Stomach (tissue), 8 donors: ENCODE measurements at regions not wholly inside any gene's neighbourhood (a gene's known extent, or its start where the extent isn't known, plus 50 kb on each side); places are given as distances from the start of the nearest gene placed in this dataset.

Experiments
- DNase-seq, 2 donors: peaks; one replicate each; pipeline versions ENCODE4 v3.0.0 to v3.0.0-alpha.2; 2013 to 2019
- H3K27ac ChIP-seq, 5 donors: fragments of 200-600 bp in 4 of 5; sonication (generic) in 4 of 5; one replicate each; pipeline ENCODE4 v1.5.1; 2013 to 2019; ENCODE audit warnings: mild to moderate bottlenecking in 1 of 5, moderate library complexity in 1 of 5
- H3K27me3 ChIP-seq, 3 donors: fragments of 200-600 bp; sonication (generic); one replicate each; pipeline ENCODE4 v1.5.1; 2017 to 2019; ENCODE audit warnings: mixed run types in 1 of 3
- H3K36me3 ChIP-seq, 4 donors: fragments of 200-600 bp; sonication (generic); 1 replicate in 3 of 4; 2 replicates in 1 of 4; pipeline ENCODE4 v1.5.1; 2016 to 2019
- H3K4me1 ChIP-seq, 4 donors: fragments of 200-600 bp; sonication (generic); one replicate each; pipeline ENCODE4 v1.5.1; 2016 to 2019
- H3K4me3 ChIP-seq, 4 donors: fragments of 200-600 bp; sonication (generic) in 3 of 4; one replicate each; pipeline ENCODE4 v1.5.1; 2016 to 2019; ENCODE audit warnings: mild to moderate bottlenecking in 1 of 4
- H3K9me3 ChIP-seq, 4 donors: fragments of 200-600 bp; sonication (generic); one replicate each; pipeline ENCODE4 v1.5.1; 2016 to 2019
- EP300 ChIP-seq: sonication (generic); formaldehyde crosslinking; IDR thresholded peaks from one replicate; pipeline ENCODE4 v1.6.1; 2017; ENCODE audit warnings: antibody characterized with exemption
- POLR2A ChIP-seq, 4 donors: fragments of 450-650 bp; IDR thresholded peaks; one replicate each; pipeline ENCODE4 v1.6.1; 2016; ENCODE audit warnings: antibody characterized with exemption in 4 of 4, control low read depth in 2 of 4, mild to moderate bottlenecking in 1 of 4, moderate library complexity in 1 of 4
- POLR2AphosphoS5 ChIP-seq, 3 donors: sonication (generic); formaldehyde crosslinking; IDR thresholded peaks; one replicate each; pipeline ENCODE4 v1.6.1; 2016; ENCODE audit warnings: antibody characterized with exemption in 3 of 3
- WGBS, 5 donors: extraction: QIAGEN DNeasy Blood & Tissue Kit in 3 of 5; methylation state at CpG; one replicate each; pipeline versions ENCODE4 v1.1.5 to v1.1.7; 2013 to 2018; 5-methylcytosine and 5-hydroxymethylcytosine counted together
- intact Hi-C: fragments of 100-400 bp; cut with DNase I; formaldehyde crosslinking; loops from one replicate; pipeline ENCODE4 v1.15.1; 2023; ENCODE audit warnings: low total_unique reads
- TF ChIP-seq, protein P1 (sequence below), 7 experiments: fragments of 450-650 bp in 4 of 7; fragments of 200-600 bp in 3 of 7; sonication (generic) in 3 of 7; IDR thresholded peaks; one replicate each; pipeline ENCODE4 v1.5.1; 2016 to 2019; ENCODE audit warnings: antibody characterized with exemption in 7 of 7, control low read depth in 2 of 7, mild to moderate bottlenecking in 1 of 7
- donor health status: healthy with polysubstance abuse.
- donor health status: Bipolar disorder and iron deficiency.
- donor health status: healthy.

DNA sequence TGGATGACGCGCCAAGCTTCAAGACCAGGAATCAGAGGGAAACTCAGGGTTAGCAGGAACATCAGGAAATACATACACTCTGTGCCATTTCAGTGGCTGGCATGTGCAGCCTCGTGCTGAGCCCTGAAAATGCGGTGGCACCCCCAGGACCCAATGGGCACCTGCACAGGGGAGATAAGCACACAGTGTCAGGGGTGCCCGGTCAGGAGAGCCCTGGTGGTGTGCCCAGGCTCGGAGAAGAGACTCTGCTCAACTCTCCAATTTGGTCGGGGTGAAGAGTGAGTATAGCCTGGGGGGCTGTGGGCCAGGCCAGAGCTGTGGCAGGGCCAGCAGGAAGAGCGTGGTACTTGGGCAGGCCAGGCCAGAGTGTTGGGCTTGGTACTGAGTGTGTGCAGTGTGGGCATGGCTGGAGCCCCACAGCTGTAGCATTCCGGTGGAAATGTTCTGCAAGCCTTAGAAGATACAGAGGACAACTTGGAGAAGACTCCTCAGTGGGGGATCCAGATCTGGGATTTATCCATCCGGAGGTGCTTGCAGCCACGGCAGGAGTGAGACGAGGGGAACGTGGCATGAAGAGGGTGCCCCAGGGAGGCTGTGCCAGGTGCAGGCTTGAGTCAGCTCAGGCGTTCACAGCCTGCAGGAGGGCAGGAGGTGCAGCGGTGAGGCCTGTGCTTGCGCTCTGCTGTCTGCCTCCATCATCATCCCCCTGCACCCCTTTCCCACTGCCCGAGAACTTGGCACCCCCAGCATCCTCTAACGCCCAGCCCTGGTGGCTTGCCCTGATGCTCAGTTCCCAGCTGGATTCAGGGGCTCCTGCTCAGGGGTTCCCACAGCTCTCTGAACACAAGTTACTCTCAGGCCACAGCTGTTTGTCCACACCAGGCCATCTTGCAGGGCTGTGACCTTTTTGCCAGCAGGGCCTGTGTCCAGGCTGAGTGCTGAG lies 451.7 kb upstream of the HS6ST1 start:
- intact Hi-C loops, result no loop called here
- H3K9me3 ChIP-seq, result no peaks in the 10 kb centered on the region
- no peaks in the 10 kb centered on the region for H3K27me3 ChIP-seq
- no peak for DNase-seq
- no peaks in the 10 kb centered on the region for H3K4me1 ChIP-seq
- no peak overlapping the region for H3K4me3 ChIP-seq
- no peaks in the 10 kb centered on the region for H3K36me3 ChIP-seq
- TF ChIP-seq EP300 (no peak), POLR2A (IDR thresholded peaks at IDR 0.05) (no peak), POLR2AphosphoS5 (IDR thresholded peaks at IDR 0.05) (no peak)
- TF ChIP-seq, protein P1, sequence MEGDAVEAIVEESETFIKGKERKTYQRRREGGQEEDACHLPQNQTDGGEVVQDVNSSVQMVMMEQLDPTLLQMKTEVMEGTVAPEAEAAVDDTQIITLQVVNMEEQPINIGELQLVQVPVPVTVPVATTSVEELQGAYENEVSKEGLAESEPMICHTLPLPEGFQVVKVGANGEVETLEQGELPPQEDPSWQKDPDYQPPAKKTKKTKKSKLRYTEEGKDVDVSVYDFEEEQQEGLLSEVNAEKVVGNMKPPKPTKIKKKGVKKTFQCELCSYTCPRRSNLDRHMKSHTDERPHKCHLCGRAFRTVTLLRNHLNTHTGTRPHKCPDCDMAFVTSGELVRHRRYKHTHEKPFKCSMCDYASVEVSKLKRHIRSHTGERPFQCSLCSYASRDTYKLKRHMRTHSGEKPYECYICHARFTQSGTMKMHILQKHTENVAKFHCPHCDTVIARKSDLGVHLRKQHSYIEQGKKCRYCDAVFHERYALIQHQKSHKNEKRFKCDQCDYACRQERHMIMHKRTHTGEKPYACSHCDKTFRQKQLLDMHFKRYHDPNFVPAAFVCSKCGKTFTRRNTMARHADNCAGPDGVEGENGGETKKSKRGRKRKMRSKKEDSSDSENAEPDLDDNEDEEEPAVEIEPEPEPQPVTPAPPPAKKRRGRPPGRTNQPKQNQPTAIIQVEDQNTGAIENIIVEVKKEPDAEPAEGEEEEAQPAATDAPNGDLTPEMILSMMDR (IDR thresholded peaks at IDR 0.05), result no peak
- H3K27ac ChIP-seq, result no peak overlapping the region
- 91 to 96% (median 94%) methylated on average over 12 to 18 of the region's 18 CpGs for WGBS, 5 donors

DNA sequence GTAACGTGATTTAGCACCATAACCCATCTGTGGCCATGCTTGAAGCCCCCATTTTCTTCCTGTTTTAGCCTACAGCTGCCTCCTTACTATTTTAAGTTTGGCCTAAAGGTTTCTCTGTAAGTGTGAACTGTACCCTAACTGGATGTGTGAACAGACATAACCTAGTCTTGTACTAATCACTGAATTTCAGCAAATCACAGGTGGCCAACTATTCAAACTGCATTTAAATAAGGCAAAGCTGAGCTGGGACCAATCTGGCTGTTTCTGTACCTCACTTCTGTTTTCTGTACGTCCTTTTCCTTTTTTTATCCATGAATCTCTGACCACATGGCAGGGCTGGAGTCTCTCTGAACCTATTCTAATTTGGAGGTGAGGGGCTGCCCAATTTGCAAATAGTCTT lies 452.7 kb upstream of the HS6ST1 start:
- TF ChIP-seq, protein P1 (IDR thresholded peaks at IDR 0.05), result no peak
- no peak for TF ChIP-seq POLR2A (IDR thresholded peaks at IDR 0.05)
- no peak for TF ChIP-seq EP300
- no peaks in the 10 kb centered on the region for H3K27me3 ChIP-seq
- WGBS, 5 donors, result 64 to 74% (median 70%) methylated on average over 2 of the region's 2 CpGs
- H3K4me1 ChIP-seq, result no peaks in the 10 kb centered on the region
- H3K4me3 ChIP-seq, result no peak overlapping the region
- H3K27ac ChIP-seq, result no peak overlapping the region
- no peaks in the 10 kb centered on the region for H3K9me3 ChIP-seq
- intact Hi-C loops, result no loop called here
- no peaks in the 10 kb centered on the region for H3K36me3 ChIP-seq
- DNase-seq, result no peak

DNA sequence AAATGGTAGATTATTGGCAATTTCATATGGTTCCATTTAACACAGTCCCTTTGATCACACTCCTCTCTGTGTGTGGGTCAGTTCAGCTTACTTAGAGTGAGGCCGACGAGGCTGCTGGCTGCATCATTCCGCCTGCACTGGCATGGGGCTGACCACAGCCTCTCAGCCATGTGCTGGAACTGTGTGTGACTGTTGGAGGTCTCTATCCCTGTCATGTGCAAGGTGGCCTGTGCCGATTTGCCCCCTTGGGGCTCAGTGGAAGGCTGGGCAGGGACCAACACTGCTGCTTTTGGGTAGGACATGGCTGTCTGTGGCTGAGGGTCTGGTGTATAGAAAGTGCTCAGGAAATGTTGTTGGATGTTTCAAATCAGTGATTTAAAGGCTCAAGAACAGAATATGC lies 454.0 kb upstream of the HS6ST1 start:
- Histone ChIP-seq H3K4me3 (no peak overlapping the region), H3K36me3 (no peaks in the 10 kb centered on the region), H3K27me3 (peaks cover 0 to 5% (median 0%) of the 10 kb centered on the region in 3 donors), H3K4me1 (no peaks in the 10 kb centered on the region), H3K27ac (no peak overlapping the region), H3K9me3 (no peaks in the 10 kb centered on the region)
- DNase-seq, result no peak
- TF ChIP-seq, protein P1 (IDR thresholded peaks at IDR 0.05), result no peak
- TF ChIP-seq POLR2A (IDR thresholded peaks at IDR 0.05) (no peak), EP300 (no peak), POLR2AphosphoS5 (IDR thresholded peaks at IDR 0.05) (no peak)
- WGBS, 5 donors, result 81 to 96% (median 91%) methylated on average over 4 of the region's 4 CpGs
- intact Hi-C loops, result no loop called here

DNA sequence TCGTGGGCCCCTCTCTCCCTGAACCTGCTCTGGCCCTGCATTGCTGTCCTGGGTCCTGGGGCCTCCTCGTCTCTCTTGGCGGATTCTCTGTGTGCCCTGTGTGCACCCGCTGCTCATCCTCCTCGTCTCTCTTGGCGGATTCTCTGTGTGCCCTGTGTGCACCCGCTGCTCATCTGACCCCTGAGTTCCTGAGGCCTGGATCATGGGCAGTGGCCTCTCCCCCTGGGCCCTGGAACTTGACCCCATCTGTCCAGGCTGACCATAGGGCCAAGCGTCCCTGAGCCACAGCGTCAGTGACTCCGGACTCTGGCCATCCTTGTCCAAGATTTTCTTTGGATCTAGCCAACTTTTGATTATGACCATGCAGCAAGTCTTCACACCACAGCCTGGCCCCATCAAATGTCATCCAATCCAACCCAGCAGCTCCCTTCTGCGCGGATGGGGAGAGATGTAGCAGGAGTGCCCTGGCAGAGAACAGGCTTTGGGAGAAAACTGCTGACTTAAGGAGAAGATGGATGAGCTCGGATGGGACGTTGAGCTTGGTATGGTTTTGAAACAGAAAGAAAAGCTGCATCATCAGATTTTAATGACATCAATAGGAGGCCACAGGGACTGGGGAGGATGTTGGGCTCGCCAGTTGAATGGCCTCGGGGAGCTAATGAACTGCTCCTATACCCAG lies 455.1 kb upstream of the HS6ST1 start:
- Histone ChIP-seq H3K4me1 (no peaks in the 10 kb centered on the region), H3K36me3 (no peaks in the 10 kb centered on the region), H3K27me3 (peaks cover 0 to 5% (median 0%) of the 10 kb centered on the region in 3 donors), H3K9me3 (no peaks in the 10 kb centered on the region), H3K27ac (no peak overlapping the region), H3K4me3 (no peak overlapping the region)
- no peak for TF ChIP-seq POLR2AphosphoS5 (IDR thresholded peaks at IDR 0.05)
- TF ChIP-seq, protein P1 (IDR thresholded peaks at IDR 0.05), result no peak
- TF ChIP-seq POLR2A (IDR thresholded peaks at IDR 0.05), result no peak
- TF ChIP-seq EP300, result no peak
- 87 to 96% (median 92%) methylated on average over 16 of the region's 16 CpGs for WGBS, 5 donors
- intact Hi-C loops, result no loop called here
- no peak for DNase-seq
